ENCODE measurements at regions not wholly inside any gene's neighbourhood (a gene's known extent, or its start where the extent isn't known, plus 50 kb on each side); places are given as distances from the start of the nearest gene placed in this dataset.

DNA sequence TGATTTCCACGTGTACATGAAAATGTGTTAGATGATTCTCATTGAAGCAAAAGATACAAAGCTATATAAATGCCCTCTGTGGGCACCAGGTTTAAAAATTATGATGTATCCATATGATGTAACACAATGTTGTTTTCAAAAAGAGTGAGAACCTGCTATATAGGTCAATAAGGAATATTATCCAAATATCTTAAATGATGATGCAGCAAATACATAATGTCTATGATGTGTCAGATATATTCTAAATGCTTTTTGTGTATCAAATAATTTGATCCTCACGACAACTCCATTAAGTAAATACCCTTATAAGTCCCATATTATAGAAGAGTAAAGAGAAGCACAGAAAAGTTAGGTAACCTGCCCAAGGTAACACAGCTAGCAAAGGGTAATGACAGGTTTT lies 393.0 kb upstream of the DCN start:
- TF ChIP-seq, protein P1, sequence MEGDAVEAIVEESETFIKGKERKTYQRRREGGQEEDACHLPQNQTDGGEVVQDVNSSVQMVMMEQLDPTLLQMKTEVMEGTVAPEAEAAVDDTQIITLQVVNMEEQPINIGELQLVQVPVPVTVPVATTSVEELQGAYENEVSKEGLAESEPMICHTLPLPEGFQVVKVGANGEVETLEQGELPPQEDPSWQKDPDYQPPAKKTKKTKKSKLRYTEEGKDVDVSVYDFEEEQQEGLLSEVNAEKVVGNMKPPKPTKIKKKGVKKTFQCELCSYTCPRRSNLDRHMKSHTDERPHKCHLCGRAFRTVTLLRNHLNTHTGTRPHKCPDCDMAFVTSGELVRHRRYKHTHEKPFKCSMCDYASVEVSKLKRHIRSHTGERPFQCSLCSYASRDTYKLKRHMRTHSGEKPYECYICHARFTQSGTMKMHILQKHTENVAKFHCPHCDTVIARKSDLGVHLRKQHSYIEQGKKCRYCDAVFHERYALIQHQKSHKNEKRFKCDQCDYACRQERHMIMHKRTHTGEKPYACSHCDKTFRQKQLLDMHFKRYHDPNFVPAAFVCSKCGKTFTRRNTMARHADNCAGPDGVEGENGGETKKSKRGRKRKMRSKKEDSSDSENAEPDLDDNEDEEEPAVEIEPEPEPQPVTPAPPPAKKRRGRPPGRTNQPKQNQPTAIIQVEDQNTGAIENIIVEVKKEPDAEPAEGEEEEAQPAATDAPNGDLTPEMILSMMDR (IDR thresholded peaks at IDR 0.05) = no peak
- DNase-seq = no peak
- H3K36me3 ChIP-seq = no peaks in the 10 kb centered on the region
- H3K27me3 ChIP-seq = no peaks in the 10 kb centered on the region
- H3K4me3 ChIP-seq = no peak overlapping the region
- no peaks in the 10 kb centered on the region for H3K4me1 ChIP-seq
- intact Hi-C loops (cut with DNase I) = no loop called here
- H3K9ac ChIP-seq (ENCODE audit: low read depth in 2 of 2, low read length in 2 of 2) = no peak overlapping the region
- H3K27ac ChIP-seq = no peak overlapping the region
- no peaks in the 10 kb centered on the region for H3K9me3 ChIP-seq

GRCh38 chr12:91574975-91575374 lies 392.4 kb upstream of the DCN start:
- intact Hi-C loops (cut with DNase I) = no loop called here
- no peak overlapping the region for H3K27ac ChIP-seq
- H3K4me1 ChIP-seq = no peaks in the 10 kb centered on the region
- no peaks in the 10 kb centered on the region for H3K36me3 ChIP-seq
- no peaks in the 10 kb centered on the region for H3K27me3 ChIP-seq
- DNase-seq = no peak
- no peak overlapping the region for H3K4me3 ChIP-seq
- TF ChIP-seq, protein P1 (IDR thresholded peaks at IDR 0.05) = no peak
- H3K9ac ChIP-seq (ENCODE audit: low read depth in 2 of 2, low read length in 2 of 2) = no peak overlapping the region
- no peaks in the 10 kb centered on the region for H3K9me3 ChIP-seq

DNA sequence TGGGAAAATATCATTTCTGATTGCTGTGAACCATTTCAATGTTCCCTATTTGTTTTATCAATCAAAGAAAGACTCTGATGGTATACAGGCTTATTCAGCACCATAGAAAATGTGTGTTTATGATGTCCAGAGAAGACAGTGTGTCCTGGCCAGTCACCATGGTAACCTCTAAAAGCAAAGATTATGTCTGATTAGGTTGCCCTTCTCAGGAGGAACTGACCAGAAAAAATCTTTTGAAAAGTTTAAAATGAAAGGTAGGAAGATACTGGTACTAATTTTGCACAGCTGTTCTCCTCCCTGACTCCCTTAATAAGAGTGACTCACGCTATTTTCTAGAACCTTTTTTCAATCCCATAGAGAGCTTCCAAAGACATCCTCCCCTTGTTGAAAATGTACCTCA lies 391.8 kb upstream of the DCN start:
- no peaks in the 10 kb centered on the region for H3K4me1 ChIP-seq
- no peak overlapping the region for H3K27ac ChIP-seq
- no peaks in the 10 kb centered on the region for H3K27me3 ChIP-seq
- H3K4me3 ChIP-seq = no peak overlapping the region
- DNase-seq = no peak
- TF ChIP-seq, protein P1 (IDR thresholded peaks at IDR 0.05) = no peak
- intact Hi-C loops (cut with DNase I) = no loop called here
- no peak overlapping the region for H3K9ac ChIP-seq (ENCODE audit: low read depth in 2 of 2, low read length in 2 of 2)
- no peaks in the 10 kb centered on the region for H3K9me3 ChIP-seq
- no peaks in the 10 kb centered on the region for H3K36me3 ChIP-seq

- Histone ChIP-seq H3K4me1 (no peaks in the 10 kb centered on the region), H3K36me3 (no peaks in the 10 kb centered on the region), H3K27me3 (no peaks in the 10 kb centered on the region), H3K9ac (ENCODE audit: low read depth in 2 of 2, low read length in 2 of 2) (no peak overlapping the region), H3K4me3 (no peak overlapping the region), H3K9me3 (no peaks in the 10 kb centered on the region), H3K27ac (no peak overlapping the region)
- no peak for DNase-seq
- intact Hi-C loops (cut with DNase I) = no loop called here
- TF ChIP-seq, protein P1 (IDR thresholded peaks at IDR 0.05) = no peak
Measured at GRCh38 chr12:91572869-91573268, 390.3 kb upstream of the DCN start.

DNA sequence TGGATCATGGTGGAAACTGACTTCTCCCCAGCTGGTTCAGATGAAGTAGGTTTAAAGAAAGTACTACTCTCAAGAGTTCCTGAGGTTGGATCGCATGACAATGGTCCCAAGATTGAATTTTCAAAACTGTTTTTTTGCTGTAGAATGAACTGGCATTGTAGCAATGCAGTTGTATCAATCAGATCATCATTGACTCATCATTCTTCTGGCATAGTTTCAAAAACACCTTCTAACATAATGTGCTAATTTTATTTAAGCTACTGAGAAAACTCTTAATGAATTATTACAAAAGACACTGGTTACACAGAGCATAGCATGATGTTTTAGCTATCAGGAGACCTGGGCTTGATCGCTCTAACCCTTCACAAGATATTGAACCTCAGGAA lies 384.5 kb upstream of the DCN start:
- no peak overlapping the region for H3K9ac ChIP-seq (ENCODE audit: low read depth in 2 of 2, low read length in 2 of 2)
- no peaks in the 10 kb centered on the region for H3K4me1 ChIP-seq
- no peak for DNase-seq
- no peaks in the 10 kb centered on the region for H3K36me3 ChIP-seq
- H3K4me3 ChIP-seq = no peak overlapping the region
- no peaks in the 10 kb centered on the region for H3K9me3 ChIP-seq
- H3K27ac ChIP-seq = no peak overlapping the region
- TF ChIP-seq, protein P1 (IDR thresholded peaks at IDR 0.05) = no peak
- no peaks in the 10 kb centered on the region for H3K27me3 ChIP-seq
- intact Hi-C loops (cut with DNase I) = no loop called here

Data from colonic mucosa (tissue), 4 donors.